SH-SY5Y (cell line): ENCODE measurements at regions not wholly inside any gene's neighbourhood (a gene's known extent, or its start where the extent isn't known, plus 50 kb on each side); places are given as distances from the start of the nearest gene placed in this dataset.

Experiments used
- GATA2 ChIP-seq: IDR thresholded peaks from 2 replicates; pipeline ENCODE4 v1.6.1; 2011; ENCODE audit warnings: mild to moderate bottlenecking, low read depth, low read length
- GATA3 ChIP-seq: IDR thresholded peaks from 2 replicates; pipeline ENCODE4 v1.6.1; 2011; ENCODE audit warnings: low read depth, mild to moderate bottlenecking, low read length, moderate library complexity

- no peak for TF ChIP-seq GATA2
- TF ChIP-seq GATA3: no peak
These were observed 750.2 kb downstream of the CCDC85A start for GRCh38 chr2:56933976-56934375.
